ENCODE measurements at regions not wholly inside any gene's neighbourhood (a gene's known extent, or its start where the extent isn't known, plus 50 kb on each side); places are given as distances from the start of the nearest gene placed in this dataset.

GRCh38 chr16:89033304-89033703 is 56.3 kb upstream of the CBFA2T3 start:
- no peak for DNase-seq
- Histone ChIP-seq H4K20me1 (ENCODE audit: insufficient read depth) (no peaks in the 10 kb centered on the region), H3K79me2 (ENCODE audit: insufficient read depth) (no peaks in the 10 kb centered on the region), H3K4me2 (no peak overlapping the region), H3K36me3 (replicated peaks in 1 of 2; ENCODE audit: control insufficient read depth in 1 of 2, insufficient read depth in 2 of 2, low read length in 1 of 2) (no peaks in the 10 kb centered on the region), H2AFZ (ENCODE audit: low read depth) (no peak overlapping the region), H3K4me3 (ENCODE audit: low read depth in 2 of 2, low read length in 1 of 2) (no peak overlapping the region), H3K27me3 (ENCODE audit: insufficient read depth) (no peaks in the 10 kb centered on the region; the same call in 1 of the 2 replicates), H3K9me3 (no peaks in the 10 kb centered on the region), H3K9me2 (no peaks in the 10 kb centered on the region), H3K4me1 (ENCODE audit: control insufficient read depth in 1 of 2, insufficient read depth in 2 of 2, low read depth in 1 of 2, low read length in 1 of 2) (no peaks in the 10 kb centered on the region), H3F3A (replicated peaks; ENCODE audit: insufficient read depth) (no peaks in the 10 kb centered on the region), H3K27ac (ENCODE audit: low read depth in 2 of 2, low read length in 1 of 2) (no peak overlapping the region), H3K9ac (no peak overlapping the region)
- CTCF ChIA-PET, result no interaction called here
- TF ChIP-seq SIN3A (IDR thresholded peaks at IDR 0.05; ENCODE audit: borderline replicate concordance, low read depth, low read length) (no peak), ELF1 (IDR thresholded peaks at IDR 0.05) (no peak)
- POLR2A ChIA-PET, result no interaction called here
- 48% methylated on average over 10 of the region's 10 CpGs for WGBS (ENCODE audit: low lambda C conversion rate)

- Histone ChIP-seq H3K4me3 (ENCODE audit: low read depth in 2 of 2, low read length in 1 of 2) (no peak overlapping the region), H3K36me3 (replicated peaks in 1 of 2; ENCODE audit: control insufficient read depth in 1 of 2, insufficient read depth in 2 of 2, low read length in 1 of 2) (no peaks in the 10 kb centered on the region), H3K79me2 (ENCODE audit: insufficient read depth) (no peaks in the 10 kb centered on the region), H4K20me1 (ENCODE audit: insufficient read depth) (no peaks in the 10 kb centered on the region), H3F3A (replicated peaks; ENCODE audit: insufficient read depth) (no peaks in the 10 kb centered on the region), H3K9me3 (no peaks in the 10 kb centered on the region), H3K9me2 (no peaks in the 10 kb centered on the region), H3K4me2 (no peak overlapping the region), H3K9ac (no peak overlapping the region), H3K27ac (ENCODE audit: low read depth in 2 of 2, low read length in 1 of 2) (no peak overlapping the region), H3K27me3 (ENCODE audit: insufficient read depth) (no peaks in the 10 kb centered on the region; the same call in 1 of the 2 replicates), H2AFZ (ENCODE audit: low read depth) (no peak overlapping the region), H3K4me1 (ENCODE audit: control insufficient read depth in 1 of 2, insufficient read depth in 2 of 2, low read depth in 1 of 2, low read length in 1 of 2) (no peaks in the 10 kb centered on the region)
- ChIA-PET CTCF (interaction anchor here (1.1 kb wide), 1 partner anchor 132 kb away, joined by 3 read pairs; no protein-coding TSS in a partner anchor), POLR2A (interaction anchor here (1.1 kb wide), 1 partner anchor 11 kb away, joined by 3 read pairs; no protein-coding TSS in a partner anchor)
- WGBS (ENCODE audit: low lambda C conversion rate), result 72% methylated on average over 29 of the region's 31 CpGs
- DNase-seq, result no peak
- TF ChIP-seq EZH2phosphoT487 (IDR thresholded peaks at IDR 0.05; ENCODE audit: borderline replicate concordance, low read depth) (no peak), MEF2A (IDR thresholded peaks at IDR 0.05; ENCODE audit: borderline replicate concordance, low read depth) (no peak), FOXM1 (IDR thresholded peaks at IDR 0.05; ENCODE audit: low read depth) (no peak), RFX5 (IDR thresholded peaks at IDR 0.05; ENCODE audit: low read length) (no peak), NFIC (IDR thresholded peaks at IDR 0.05; ENCODE audit: borderline replicate concordance) (no peak), TAF1 (IDR thresholded peaks at IDR 0.05; ENCODE audit: borderline replicate concordance, low read depth, low read length) (no peak), GABPA (IDR thresholded peaks at IDR 0.05; ENCODE audit: low read depth) (no peak), SIN3A (IDR thresholded peaks at IDR 0.05; ENCODE audit: borderline replicate concordance, low read depth, low read length) (no peak), EP300 (IDR thresholded peaks at IDR 0.05; ENCODE audit: borderline replicate concordance in 1 of 2, low read depth in 1 of 2, low read length in 1 of 2) (no peak), USF1 (IDR thresholded peaks at IDR 0.05; ENCODE audit: borderline replicate concordance, low read depth) (no peak), JUND (IDR thresholded peaks at IDR 0.05) (no peak), RAD21 (IDR thresholded peaks at IDR 0.05; ENCODE audit: low read length) (no peak), TCF12 (IDR thresholded peaks at IDR 0.05) (no peak)
- TF ChIP-seq, protein P1, sequence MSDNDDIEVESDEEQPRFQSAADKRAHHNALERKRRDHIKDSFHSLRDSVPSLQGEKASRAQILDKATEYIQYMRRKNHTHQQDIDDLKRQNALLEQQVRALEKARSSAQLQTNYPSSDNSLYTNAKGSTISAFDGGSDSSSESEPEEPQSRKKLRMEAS (IDR thresholded peaks at IDR 0.05; ENCODE audit: low read depth), result no peak
These were observed 57.0 kb upstream of the CBFA2T3 start for GRCh38 chr16:89033796-89034572.
